ENCODE measurements at regions not wholly inside any gene's neighbourhood (a gene's known extent, or its start where the extent isn't known, plus 50 kb on each side); places are given as distances from the start of the nearest gene placed in this dataset.

GRCh38 chrX:114332766-114333165 is 251.1 kb upstream of the HTR2C start:
- no peak for DNase-seq (ENCODE audit: extremely low read depth in 1 of 11, low read depth in 9 of 11, low spot score in 4 of 11)

- DNase-seq (ENCODE audit: extremely low read depth in 1 of 11, low read depth in 9 of 11, low spot score in 4 of 11), result no peak
Observed at GRCh38 chrX:114334473-114334982, 249.4 kb upstream of the HTR2C start.

- DNase-seq (ENCODE audit: extremely low read depth in 1 of 11, low read depth in 9 of 11, low spot score in 4 of 11), result no peak
Observed at GRCh38 chrX:114338870-114339269, 245.0 kb upstream of the HTR2C start.

DNA sequence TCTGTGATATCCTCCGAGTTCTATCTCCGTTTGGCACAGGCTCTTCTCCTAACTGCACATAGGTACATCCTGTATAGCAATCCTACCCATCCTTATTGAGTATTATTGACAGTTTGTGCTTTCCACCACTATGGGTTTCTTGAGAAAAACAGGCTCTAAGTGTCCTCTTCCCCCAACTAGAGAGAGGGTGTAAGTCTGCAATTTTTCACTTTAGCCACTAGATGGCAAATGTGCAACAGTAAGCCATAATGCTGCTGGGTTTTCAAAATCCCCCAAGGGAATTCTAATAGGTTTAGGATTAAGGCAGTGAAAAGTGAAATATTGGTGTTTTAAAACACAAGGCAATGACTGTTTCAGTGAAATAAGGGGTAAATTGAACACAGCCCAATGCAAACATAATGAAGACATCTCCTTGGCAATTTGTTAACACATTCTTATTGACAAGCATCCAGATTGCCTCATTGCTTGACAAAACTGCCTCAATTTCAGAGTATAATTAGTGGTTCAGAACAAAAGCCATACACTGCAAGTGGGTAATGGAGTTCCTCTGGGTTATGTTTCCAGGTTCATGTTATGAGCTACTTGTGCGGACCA is 239.0 kb upstream of the HTR2C start:
- DNase-seq (ENCODE audit: extremely low read depth in 1 of 11, low read depth in 9 of 11, low spot score in 4 of 11), result peak in 1 of 11 donors; percentile 20

GRCh38 chrX:114361076-114361725 is 222.7 kb upstream of the HTR2C start:
- DNase-seq (ENCODE audit: extremely low read depth in 1 of 11, low read depth in 9 of 11, low spot score in 4 of 11), result peak in 3 of 11 donors; percentile 14 to 23 (median 22)

DNA sequence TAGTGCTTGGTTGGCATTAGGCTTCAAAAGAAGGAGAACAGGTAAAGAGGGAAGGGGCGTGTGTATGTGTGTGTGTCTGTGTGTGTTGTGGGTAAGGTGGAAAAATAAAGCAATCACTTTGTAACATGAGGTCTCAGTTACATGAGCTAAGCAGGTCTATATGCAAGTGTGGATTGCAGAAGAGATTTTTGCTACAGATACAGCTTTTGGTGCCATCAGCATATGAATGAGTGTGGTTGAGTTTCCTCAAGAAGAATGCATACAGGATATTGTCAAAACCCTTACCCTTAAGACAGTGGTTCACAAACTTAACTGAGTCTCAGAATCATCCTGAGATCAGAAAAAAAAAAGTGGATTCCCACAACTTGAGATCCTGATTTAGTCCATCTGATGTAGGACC is 220.5 kb upstream of the HTR2C start:
- no peak for DNase-seq (ENCODE audit: extremely low read depth in 1 of 11, low read depth in 9 of 11, low spot score in 4 of 11)

GRCh38 chrX:114365065-114365834 is 218.6 kb upstream of the HTR2C start:
- no peak for DNase-seq (ENCODE audit: extremely low read depth in 1 of 11, low read depth in 9 of 11, low spot score in 4 of 11)

GRCh38 chrX:114372937-114373336 is 210.9 kb upstream of the HTR2C start:
- peak in 1 of 11 donors; percentile 4 for DNase-seq (ENCODE audit: extremely low read depth in 1 of 11, low read depth in 9 of 11, low spot score in 4 of 11)

- DNase-seq (ENCODE audit: extremely low read depth in 1 of 11, low read depth in 9 of 11, low spot score in 4 of 11), result no peak
Observed at GRCh38 chrX:114390251-114390796, 193.6 kb upstream of the HTR2C start.

Measured in renal cortex interstitium (tissue), 11 donors.